ENCODE measurements at regions not wholly inside any gene's neighbourhood (a gene's known extent, or its start where the extent isn't known, plus 50 kb on each side); places are given as distances from the start of the nearest gene placed in this dataset.

DNA sequence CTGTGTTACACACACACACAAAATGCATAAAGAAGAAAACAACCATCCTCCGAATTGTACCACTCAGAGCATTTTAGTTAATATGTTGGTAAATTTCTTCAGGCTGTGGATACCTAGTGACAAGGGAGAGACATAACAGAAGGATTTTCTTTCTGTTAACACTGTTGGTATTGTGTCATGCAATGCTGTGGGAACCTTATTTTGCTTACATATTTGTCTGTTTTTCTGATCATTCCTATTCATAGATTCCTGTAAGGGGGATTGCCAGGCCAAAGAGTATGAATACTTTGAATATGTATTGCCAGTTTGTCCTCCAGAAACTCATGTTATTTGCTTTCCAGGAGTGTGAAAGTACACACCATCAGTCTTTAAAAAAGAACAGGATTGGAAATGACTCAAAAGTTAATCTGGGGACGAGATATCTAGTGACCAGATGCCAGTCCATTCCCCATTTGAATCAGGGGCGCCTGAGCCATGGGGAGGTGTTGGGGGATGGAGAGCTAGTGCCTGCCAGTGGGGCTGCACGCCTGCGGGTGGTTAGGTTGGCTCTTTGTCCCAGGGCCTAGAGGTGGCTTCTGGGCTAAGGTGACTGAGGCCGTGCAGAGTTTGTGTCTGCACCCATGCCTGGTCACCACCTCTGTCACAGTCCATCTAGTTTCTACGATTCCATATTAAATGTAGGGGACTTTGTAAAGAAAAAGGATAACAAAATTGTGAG lies 142.0 kb downstream of the PTPN20 start:
- no peak for DNase-seq

- DNase-seq, result no peak
These were observed 143.7 kb downstream of the PTPN20 start for GRCh38 chr10:47054974-47055373.

- no peak for DNase-seq
These were observed 144.4 kb downstream of the PTPN20 start for GRCh38 chr10:47055386-47056246.

DNA sequence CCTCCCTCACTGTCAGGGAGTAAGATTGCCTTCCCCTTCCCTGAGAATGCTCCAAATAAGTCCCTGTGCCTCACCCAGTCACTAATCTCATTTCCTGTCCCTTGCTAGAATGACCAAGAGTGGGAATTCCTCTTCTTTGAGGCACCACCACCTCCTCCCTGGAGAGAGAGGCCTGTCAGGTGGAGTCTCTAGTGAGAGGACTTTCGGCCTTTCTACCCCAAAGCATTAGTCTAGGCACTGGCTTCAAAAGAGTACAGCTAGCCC lies 145.0 kb downstream of the PTPN20 start:
- DNase-seq, result no peak

DNA sequence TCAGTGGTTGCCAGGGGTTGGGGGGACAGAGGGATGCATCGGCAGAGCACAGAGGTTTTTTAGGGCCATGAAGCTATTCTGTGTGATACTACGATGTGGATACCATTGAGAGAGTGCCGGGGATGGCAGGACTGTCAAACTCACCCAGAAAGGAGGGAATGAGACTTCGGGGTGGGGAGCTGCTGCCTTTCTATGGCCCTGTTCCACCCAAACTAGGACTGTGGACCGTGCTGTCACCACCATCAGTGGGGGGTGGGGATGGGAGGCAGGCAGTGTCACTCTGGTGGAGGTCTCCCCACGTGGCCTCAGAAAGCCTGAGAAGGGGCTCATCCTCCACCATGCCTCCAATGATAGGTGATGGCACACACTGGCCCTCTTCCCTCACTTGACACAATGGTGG lies 146.2 kb downstream of the PTPN20 start:
- DNase-seq, result no peak

DNA sequence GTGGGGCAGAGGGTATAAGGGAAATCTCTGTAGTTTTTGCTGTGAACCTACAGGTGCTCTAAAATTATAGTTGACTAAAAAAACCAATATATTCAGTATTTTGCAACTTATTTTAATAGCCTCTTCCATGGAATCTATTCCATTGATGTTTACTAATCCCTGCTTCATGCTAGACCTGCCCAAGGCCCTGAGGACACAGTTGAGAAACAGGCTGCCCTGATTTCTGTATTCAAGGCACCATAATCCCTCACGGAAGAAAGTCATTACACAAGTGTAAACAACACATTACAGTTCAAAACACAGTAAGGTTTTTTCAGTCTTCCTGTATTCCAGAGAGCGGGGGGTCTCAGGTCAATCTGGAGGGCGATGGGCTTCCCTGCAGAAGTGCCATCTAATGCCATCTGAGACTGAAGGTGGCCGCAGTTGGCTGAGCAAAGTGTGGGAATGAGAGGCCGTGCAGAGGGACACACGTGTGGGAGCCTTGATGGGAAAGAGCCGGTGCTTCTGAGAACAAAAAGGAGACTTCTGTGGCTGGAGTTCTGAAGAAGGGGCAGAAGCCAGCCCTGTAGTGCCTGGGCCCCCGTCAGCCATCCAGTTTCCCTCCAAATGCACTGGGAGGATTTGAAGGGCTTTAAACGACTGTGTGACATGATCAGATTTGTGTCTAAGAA lies 146.9 kb downstream of the PTPN20 start:
- no peak for DNase-seq

- DNase-seq, result no peak
These were observed 147.7 kb downstream of the PTPN20 start for GRCh38 chr10:47058961-47059391.

GRCh38 chr10:47059606-47060311 lies 148.5 kb downstream of the PTPN20 start:
- no peak for DNase-seq

DNA sequence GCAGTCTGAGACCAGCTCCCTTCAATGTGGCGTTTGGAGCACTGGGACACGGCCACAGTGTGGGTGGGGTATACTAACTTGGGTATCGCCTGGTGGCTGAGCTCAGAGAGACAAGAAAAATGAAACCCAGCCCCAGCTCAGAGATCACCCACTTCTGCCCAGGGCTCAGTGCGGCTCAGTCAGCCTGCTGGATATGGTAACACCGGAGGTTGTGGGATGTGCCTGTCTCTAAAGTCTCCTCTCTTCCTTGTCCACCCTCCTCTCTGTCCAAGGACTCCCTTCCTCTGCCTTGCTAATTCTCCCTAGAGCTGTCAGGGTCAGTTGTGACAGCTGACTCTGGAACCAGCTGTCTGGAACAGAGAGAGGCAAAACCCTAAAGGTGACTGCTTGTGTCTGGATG lies 149.1 kb downstream of the PTPN20 start:
- DNase-seq, result no peak

DNA sequence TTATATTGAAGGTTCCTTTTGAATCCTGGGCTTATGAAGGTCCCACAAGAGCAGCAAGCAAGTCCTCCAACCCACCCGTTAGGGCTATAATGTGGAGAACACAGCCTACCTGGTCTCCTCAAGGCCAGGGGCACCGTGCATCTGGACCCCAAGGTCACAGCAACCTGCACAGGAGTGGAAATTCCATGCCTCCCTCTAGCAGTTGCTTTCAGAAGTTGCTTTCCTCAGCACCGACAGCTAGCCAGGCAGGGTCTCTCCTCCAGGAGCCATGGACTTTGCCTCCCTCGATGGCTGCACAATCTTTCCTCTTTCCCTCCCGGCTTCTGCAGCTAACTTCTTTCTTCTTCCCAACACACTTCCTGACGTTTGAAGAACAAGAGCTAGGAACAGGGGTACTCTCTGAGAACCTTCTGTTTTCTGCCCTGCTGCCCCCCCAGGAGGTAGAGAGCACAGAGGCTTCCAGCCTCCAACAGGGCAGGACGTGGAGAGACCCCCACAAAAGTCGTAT lies 149.8 kb downstream of the PTPN20 start:
- no peak for DNase-seq

- no peak for DNase-seq
These were observed 150.5 kb downstream of the PTPN20 start for GRCh38 chr10:47061776-47062175.

GRCh38 chr10:47062441-47063200 lies 151.4 kb downstream of the PTPN20 start:
- DNase-seq, result peak; percentile 17

- no peak for DNase-seq
These were observed 152.6 kb downstream of the PTPN20 start for GRCh38 chr10:47063858-47064257.

DNA sequence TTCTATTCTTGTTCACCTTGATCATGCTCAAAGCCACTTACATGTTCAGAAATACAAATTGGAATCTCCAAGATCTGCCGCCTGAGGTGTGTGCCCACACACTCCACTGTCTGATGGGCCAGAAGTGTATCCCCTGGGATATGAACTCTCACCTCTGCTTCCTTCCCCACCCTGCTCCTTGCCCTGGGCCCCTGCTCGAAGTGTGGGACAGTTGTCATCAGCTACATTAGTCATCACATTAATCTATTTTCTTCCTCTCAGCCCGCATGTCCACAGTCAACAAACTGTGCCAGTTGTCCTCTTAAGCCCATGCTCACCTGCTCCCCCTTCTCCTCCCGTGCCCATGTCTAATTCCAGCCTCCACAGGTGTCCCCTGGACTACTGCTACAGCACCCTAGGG lies 154.7 kb downstream of the PTPN20 start:
- no peak for DNase-seq

DNA sequence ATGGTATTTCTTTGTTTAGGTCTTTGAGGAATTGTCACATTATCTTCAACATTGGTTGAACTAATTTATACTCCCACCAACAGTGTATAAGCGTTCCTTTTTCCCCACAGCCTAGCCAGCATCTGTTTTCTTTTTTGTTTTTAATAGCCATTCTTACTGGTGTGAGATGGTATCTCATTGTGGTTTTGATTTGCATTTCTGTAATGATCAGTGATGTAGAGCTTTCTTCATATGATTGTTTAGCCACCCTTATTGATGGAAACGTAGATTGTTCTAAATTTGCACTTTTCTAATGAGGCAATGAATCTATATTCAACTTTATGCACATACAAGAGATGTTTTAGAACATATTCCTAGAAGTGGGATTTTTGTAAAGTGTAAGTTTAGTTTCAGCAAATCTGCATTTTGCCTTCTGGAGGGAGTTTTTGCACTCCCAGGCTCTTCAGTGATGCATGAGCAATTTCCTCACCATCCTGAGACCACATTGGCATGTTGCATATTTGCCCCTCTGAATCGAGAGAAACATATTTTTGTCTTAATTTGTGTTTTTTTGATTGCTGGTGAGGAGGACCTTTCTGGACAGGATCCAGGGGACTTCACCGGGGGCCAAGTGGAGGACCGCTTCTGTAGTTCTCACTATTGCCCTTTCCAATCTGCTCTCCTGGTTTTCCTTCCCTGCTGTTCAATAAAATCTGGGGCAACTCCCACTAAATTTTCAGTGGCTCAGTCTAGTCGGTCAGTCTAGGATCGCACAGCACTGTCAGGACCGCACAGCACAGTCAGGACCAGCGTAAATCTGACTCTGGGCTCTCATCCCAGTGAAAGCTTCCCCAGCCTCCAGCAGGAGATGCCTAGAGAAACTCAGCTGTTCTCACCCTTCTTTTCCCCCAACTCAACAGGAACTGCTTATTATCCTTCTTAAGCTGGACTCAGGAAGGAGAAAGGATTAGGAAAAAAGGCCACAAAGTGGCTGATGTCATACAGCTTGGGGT lies 157.0 kb downstream of the PTPN20 start:
- DNase-seq, result no peak

- no peak for DNase-seq
These were observed 159.3 kb downstream of the PTPN20 start for GRCh38 chr10:47070541-47070940.

DNA sequence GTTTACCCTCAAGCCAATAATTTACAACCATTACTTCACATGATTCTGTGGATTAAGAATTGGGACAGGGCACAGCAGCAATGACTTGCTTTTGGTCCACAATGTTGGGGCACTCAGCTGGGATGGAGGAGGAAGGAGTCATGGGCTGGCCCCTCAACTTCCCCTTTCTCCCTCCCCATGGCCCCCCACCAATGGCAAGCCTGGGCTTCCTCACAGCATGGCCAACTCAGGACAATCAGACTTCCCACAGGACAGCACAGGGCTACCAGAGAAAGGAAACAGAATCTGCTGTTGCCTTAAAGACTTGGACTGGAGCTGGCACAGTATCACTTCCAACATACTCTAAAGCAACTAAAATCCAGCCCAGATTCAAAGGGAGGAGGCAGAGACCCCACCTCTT lies 160.7 kb downstream of the PTPN20 start:
- no peak for DNase-seq

- no peak for DNase-seq
These were observed 162.7 kb downstream of the PTPN20 start for GRCh38 chr10:47073967-47074366.

GRCh38 chr10:47076949-47077361 lies 165.7 kb downstream of the PTPN20 start:
- DNase-seq, result no peak

DNA sequence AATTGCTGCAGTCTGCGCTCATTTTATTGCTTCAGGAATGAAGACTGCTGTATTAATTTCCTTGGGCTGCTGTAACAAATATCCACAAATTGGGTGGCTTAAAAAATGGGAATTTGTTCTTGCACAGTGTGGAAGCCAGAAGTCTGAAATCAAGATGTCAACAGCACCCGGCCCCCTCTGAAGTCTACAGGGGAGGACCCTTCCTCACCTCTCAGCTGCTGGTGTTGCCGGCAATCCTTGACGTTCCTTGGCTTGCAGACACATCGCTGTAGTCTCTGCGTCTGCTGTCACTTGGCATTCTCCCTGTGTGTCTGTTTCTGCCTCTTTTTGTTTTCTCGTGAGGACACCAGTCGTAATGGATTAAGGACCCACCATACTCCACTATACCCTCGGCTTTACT lies 166.2 kb downstream of the PTPN20 start:
- DNase-seq, result no peak

DNA sequence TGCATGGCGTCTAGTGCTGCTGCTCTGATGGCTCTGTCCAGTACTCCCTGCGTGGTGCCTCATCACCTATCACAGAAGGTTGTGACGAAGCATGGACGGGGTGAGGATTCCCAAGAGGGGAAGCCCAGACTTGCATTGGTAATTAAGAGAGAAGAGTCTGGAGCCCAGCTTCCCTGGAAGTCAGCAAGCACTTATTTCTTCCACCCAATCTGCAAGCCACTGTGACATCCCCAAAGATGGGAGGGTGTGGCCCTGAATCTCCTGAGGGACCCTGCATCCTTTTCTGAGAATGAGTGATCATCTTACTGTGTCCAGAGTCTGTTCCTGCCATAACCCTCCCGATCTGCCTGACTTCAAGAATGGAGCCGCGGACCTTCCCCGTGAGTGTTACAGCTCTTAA lies 166.7 kb downstream of the PTPN20 start:
- DNase-seq, result no peak
